ENCODE measurements at regions not wholly inside any gene's neighbourhood (a gene's known extent, or its start where the extent isn't known, plus 50 kb on each side); places are given as distances from the start of the nearest gene placed in this dataset.

DNA sequence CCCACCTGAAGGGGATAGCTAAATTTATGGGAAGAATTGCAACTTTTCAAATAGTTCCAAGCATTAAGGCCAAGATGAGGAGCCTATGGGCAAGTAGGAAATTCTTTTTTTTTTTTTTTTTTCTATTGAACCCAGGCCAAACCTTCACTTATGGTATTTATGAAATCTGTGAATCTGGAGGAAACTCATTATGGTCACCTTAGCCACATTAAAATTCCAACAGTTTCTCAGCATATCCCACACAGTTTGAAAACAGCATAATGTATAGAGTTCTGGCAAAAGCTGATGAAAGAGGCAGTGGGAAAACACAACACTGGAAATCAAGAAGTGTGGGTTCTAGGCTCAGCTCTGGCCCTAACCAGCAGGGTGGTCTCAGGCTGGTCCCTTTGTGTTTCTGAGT lies 236.9 kb downstream of the PTEN start:
- Mint-ChIP-seq H3K27ac (no peak overlapping the region), H3K9me3 (no peaks in the 10 kb centered on the region), H3K4me1 (ENCODE audit: unreplicated experiment) (no peaks in the 10 kb centered on the region), H3K36me3 (no peaks in the 10 kb centered on the region), H3K4me3 (no peak overlapping the region), H3K27me3 (no peaks in the 10 kb centered on the region)
- no peak for DNase-seq (ENCODE audit: extremely low spot score, unreplicated experiment)
- TF ChIP-seq, protein P1, sequence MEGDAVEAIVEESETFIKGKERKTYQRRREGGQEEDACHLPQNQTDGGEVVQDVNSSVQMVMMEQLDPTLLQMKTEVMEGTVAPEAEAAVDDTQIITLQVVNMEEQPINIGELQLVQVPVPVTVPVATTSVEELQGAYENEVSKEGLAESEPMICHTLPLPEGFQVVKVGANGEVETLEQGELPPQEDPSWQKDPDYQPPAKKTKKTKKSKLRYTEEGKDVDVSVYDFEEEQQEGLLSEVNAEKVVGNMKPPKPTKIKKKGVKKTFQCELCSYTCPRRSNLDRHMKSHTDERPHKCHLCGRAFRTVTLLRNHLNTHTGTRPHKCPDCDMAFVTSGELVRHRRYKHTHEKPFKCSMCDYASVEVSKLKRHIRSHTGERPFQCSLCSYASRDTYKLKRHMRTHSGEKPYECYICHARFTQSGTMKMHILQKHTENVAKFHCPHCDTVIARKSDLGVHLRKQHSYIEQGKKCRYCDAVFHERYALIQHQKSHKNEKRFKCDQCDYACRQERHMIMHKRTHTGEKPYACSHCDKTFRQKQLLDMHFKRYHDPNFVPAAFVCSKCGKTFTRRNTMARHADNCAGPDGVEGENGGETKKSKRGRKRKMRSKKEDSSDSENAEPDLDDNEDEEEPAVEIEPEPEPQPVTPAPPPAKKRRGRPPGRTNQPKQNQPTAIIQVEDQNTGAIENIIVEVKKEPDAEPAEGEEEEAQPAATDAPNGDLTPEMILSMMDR (conservative IDR thresholded peaks at IDR 0.05) = no peak

DNA sequence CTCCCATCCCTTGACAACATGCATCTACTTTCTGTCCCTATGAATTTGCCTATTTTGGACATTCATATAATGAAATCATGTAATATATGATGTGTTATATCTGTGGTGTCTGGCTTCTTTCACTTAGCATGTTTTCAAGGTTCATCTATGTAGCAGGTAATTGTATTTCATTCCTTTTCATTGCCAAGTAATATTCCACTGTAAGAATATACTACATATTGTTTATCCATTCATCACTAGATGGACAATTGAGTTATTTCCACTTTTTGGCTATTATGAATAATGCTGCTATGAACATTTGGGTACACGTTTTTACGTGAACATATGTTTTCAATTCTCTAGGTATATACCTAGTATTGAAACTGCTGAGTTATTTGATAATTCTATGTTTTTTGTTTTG lies 238.2 kb downstream of the PTEN start:
- Mint-ChIP-seq H3K36me3 (no peaks in the 10 kb centered on the region), H3K4me1 (ENCODE audit: unreplicated experiment) (no peaks in the 10 kb centered on the region)

DNA sequence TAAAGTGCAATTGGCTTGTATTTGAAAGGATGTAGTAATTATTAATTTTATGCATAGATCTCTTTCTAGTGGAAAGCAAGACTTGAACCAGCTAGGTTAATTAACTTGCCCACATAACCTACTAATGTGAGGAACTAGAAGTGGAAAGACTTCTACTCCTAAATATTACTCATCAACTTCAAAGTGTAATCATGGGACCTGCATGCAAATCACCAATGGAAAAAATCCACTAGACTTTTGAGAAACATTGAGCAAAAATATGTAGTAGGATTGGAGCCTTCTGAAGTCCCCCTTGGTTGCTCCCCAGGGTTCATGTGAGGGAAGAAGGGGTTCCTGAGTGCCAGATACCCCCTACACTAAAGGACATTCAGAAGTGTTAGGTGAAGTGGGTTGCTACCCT lies 240.2 kb downstream of the PTEN start:
- Mint-ChIP-seq H3K36me3 (no peaks in the 10 kb centered on the region), H3K9me3 (no peaks in the 10 kb centered on the region), H3K4me1 (ENCODE audit: unreplicated experiment) (no peaks in the 10 kb centered on the region), H3K4me3 (no peak overlapping the region), H3K27me3 (no peaks in the 10 kb centered on the region), H3K27ac (no peak overlapping the region)
- TF ChIP-seq, protein P1 (conservative IDR thresholded peaks at IDR 0.05) = no peak
- DNase-seq (ENCODE audit: extremely low spot score, unreplicated experiment) = no peak

More for the DNA sequence above, 238.2 kb downstream of the PTEN start:
- H3K27ac Mint-ChIP-seq = no peak overlapping the region
- TF ChIP-seq, protein P1 (conservative IDR thresholded peaks at IDR 0.05) = no peak
- no peak overlapping the region for H3K4me3 Mint-ChIP-seq
- no peaks in the 10 kb centered on the region for H3K27me3 Mint-ChIP-seq
- no peak for DNase-seq (ENCODE audit: extremely low spot score, unreplicated experiment)
- no peaks in the 10 kb centered on the region for H3K9me3 Mint-ChIP-seq

DNA sequence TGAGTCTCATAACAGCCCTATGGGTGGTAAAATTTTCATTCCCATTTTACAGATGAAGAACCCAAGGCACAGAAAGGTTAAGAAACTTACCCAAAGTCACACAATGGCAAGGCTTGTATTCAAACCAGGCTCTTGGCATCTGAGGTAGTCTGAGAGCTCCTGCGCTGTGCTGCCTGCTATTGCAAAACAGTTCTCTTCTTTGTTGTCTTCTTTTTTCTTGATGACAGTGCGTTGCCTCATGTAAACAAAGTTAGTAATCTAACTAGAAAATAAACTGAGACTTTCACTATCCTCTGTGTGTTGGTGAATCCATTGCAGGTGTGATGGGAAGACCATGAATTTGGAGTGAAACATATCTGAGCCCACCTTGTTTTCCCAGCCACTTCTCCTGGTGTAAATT lies 240.8 kb downstream of the PTEN start:
- Mint-ChIP-seq H3K27ac (no peak overlapping the region), H3K4me3 (no peak overlapping the region), H3K36me3 (no peaks in the 10 kb centered on the region), H3K27me3 (no peaks in the 10 kb centered on the region), H3K9me3 (no peaks in the 10 kb centered on the region), H3K4me1 (ENCODE audit: unreplicated experiment) (no peaks in the 10 kb centered on the region)
- TF ChIP-seq, protein P1 (conservative IDR thresholded peaks at IDR 0.05) = no peak
- no peak for DNase-seq (ENCODE audit: extremely low spot score, unreplicated experiment)

DNA sequence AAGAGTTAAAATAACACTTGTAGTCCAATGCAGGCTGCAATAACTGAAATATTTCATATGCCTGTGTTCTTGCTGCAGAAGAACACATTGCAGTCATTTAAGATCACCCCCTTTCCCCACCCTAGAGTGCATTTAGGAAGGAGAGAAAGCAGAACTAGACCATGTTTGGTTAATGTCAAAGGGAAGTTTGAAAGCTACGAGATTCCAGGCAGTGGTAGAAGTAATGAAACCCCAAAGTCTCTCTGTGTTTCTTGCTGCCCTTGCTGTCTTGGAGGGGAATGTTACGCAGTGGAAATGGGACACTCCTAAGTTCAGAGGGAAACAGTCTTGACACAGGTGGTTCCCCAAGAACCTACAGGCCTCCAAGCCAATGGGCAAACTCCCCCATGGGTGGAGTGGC lies 242.9 kb downstream of the PTEN start:
- no peak overlapping the region for H3K27ac Mint-ChIP-seq
- no peaks in the 10 kb centered on the region for H3K4me1 Mint-ChIP-seq (ENCODE audit: unreplicated experiment)
- no peak overlapping the region for H3K4me3 Mint-ChIP-seq
- no peak for DNase-seq (ENCODE audit: extremely low spot score, unreplicated experiment)
- no peaks in the 10 kb centered on the region for H3K36me3 Mint-ChIP-seq
- TF ChIP-seq, protein P1 (conservative IDR thresholded peaks at IDR 0.05) = no peak
- H3K27me3 Mint-ChIP-seq = no peaks in the 10 kb centered on the region
- no peaks in the 10 kb centered on the region for H3K9me3 Mint-ChIP-seq

All from type B pancreatic cell (in vitro differentiated cells).